Thymus (tissue), 11 donors: ENCODE measurements at regions not wholly inside any gene's neighbourhood (a gene's known extent, or its start where the extent isn't known, plus 50 kb on each side); places are given as distances from the start of the nearest gene placed in this dataset.

Experiments used
- DNase-seq, 9 donors: peaks; one replicate each; pipeline ENCODE4 v3.0.0-alpha.2; 2013; ENCODE audit warnings: low spot score in 9 of 9, low read depth in 6 of 9, missing footprints in 1 of 9
- H3K27ac ChIP-seq, 2 donors: one replicate each; pipeline ENCODE4 v1.5.1; 2013; ENCODE audit warnings: control low read depth in 1 of 2, low read depth in 1 of 2, low read length in 1 of 2, mild to moderate bottlenecking in 1 of 2, moderate library complexity in 1 of 2
- H3K27me3 ChIP-seq, 2 donors: one replicate each; pipeline ENCODE4 v1.5.1; 2013; ENCODE audit warnings: low read length in 1 of 2; ENCODE audit not compliant: control insufficient read depth in 2 of 2, insufficient read depth in 1 of 2
- H3K36me3 ChIP-seq, 2 donors: one replicate each; pipeline ENCODE4 v1.5.1; 2013; ENCODE audit warnings: low read length in 1 of 2, mild to moderate bottlenecking in 1 of 2, moderate library complexity in 1 of 2; ENCODE audit not compliant: control insufficient read depth in 2 of 2, insufficient read depth in 2 of 2
- H3K4me1 ChIP-seq, 2 donors: one replicate each; pipeline ENCODE4 v1.5.1; 2013; ENCODE audit warnings: low read length in 2 of 2; ENCODE audit not compliant: control insufficient read depth in 2 of 2, insufficient read depth in 2 of 2
- H3K4me3 ChIP-seq, 2 donors: one replicate each; pipeline ENCODE4 v1.5.1; 2013; ENCODE audit warnings: low read length in 2 of 2, control low read depth in 1 of 2, mild to moderate bottlenecking in 1 of 2
- H3K9me3 ChIP-seq, 2 donors: one replicate each; pipeline ENCODE4 v1.5.1; 2013; ENCODE audit warnings: low read length in 1 of 2, mild to moderate bottlenecking in 1 of 2; ENCODE audit not compliant: control insufficient read depth in 2 of 2, insufficient read depth in 1 of 2
- WGBS: extraction: QIAGEN DNeasy Blood & Tissue Kit; methylation state at CpG from one replicate; pipeline ENCODE4 v1.1.7; 2013; 5-methylcytosine and 5-hydroxymethylcytosine counted together
- donor health status: healthy.

- H3K27ac ChIP-seq: no peak overlapping the region
- DNase-seq: no peak
- no peaks in the 10 kb centered on the region for H3K36me3 ChIP-seq
- no peaks in the 10 kb centered on the region for H3K9me3 ChIP-seq
- no peak overlapping the region for H3K4me3 ChIP-seq
- no peaks in the 10 kb centered on the region for H3K27me3 ChIP-seq
- H3K4me1 ChIP-seq: no peaks in the 10 kb centered on the region
These were observed 141.1 kb upstream of the NAV3 start for GRCh38 chr12:77689510-77690086.

- no peaks in the 10 kb centered on the region for H3K36me3 ChIP-seq
- no peaks in the 10 kb centered on the region for H3K4me1 ChIP-seq
- 88% methylated on average over 3 of the region's 3 CpGs for WGBS
- DNase-seq: no peak
- H3K27ac ChIP-seq: no peak overlapping the region
- H3K27me3 ChIP-seq: no peaks in the 10 kb centered on the region
- no peaks in the 10 kb centered on the region for H3K9me3 ChIP-seq
- H3K4me3 ChIP-seq: no peak overlapping the region
These were observed 143.4 kb upstream of the NAV3 start for GRCh38 chr12:77687321-77687720.

- Histone ChIP-seq H3K27ac (no peak overlapping the region), H3K9me3 (no peaks in the 10 kb centered on the region), H3K27me3 (no peaks in the 10 kb centered on the region), H3K36me3 (no peaks in the 10 kb centered on the region), H3K4me3 (no peak overlapping the region), H3K4me1 (no peaks in the 10 kb centered on the region)
- DNase-seq: no peak
- 86% methylated on average over 2 of the region's 2 CpGs for WGBS
These were observed 143.9 kb upstream of the NAV3 start for GRCh38 chr12:77686760-77687159.

- WGBS: 92% methylated on average over 2 of the region's 2 CpGs
- H3K9me3 ChIP-seq: no peaks in the 10 kb centered on the region
- no peaks in the 10 kb centered on the region for H3K36me3 ChIP-seq
- H3K27ac ChIP-seq: no peak overlapping the region
- no peaks in the 10 kb centered on the region for H3K4me1 ChIP-seq
- H3K27me3 ChIP-seq: no peaks in the 10 kb centered on the region
- H3K4me3 ChIP-seq: no peak overlapping the region
- no peak for DNase-seq
These were observed 144.8 kb upstream of the NAV3 start for GRCh38 chr12:77685901-77686300.

- Histone ChIP-seq H3K4me3 (no peak overlapping the region), H3K27me3 (no peaks in the 10 kb centered on the region), H3K9me3 (no peaks in the 10 kb centered on the region), H3K27ac (no peak overlapping the region), H3K36me3 (no peaks in the 10 kb centered on the region), H3K4me1 (no peaks in the 10 kb centered on the region)
- WGBS: 9% methylated on average over 6 of the region's 6 CpGs
- peak in 5 of 9 donors; percentile 4 to 41 (median 14) for DNase-seq
These were observed 145.6 kb upstream of the NAV3 start for GRCh38 chr12:77685112-77685511.

GRCh38 chr12:77682488-77682887 is 148.2 kb upstream of the NAV3 start:
- Histone ChIP-seq H3K27me3 (no peaks in the 10 kb centered on the region), H3K27ac (no peak overlapping the region), H3K4me1 (no peaks in the 10 kb centered on the region), H3K36me3 (no peaks in the 10 kb centered on the region), H3K9me3 (no peaks in the 10 kb centered on the region), H3K4me3 (no peak overlapping the region)
- no peak for DNase-seq

- H3K27me3 ChIP-seq: no peaks in the 10 kb centered on the region
- no peaks in the 10 kb centered on the region for H3K36me3 ChIP-seq
- no peak overlapping the region for H3K4me3 ChIP-seq
- DNase-seq: no peak
- H3K27ac ChIP-seq: no peak overlapping the region
- WGBS: 90% methylated on average over 2 of the region's 2 CpGs
- H3K4me1 ChIP-seq: no peaks in the 10 kb centered on the region
- H3K9me3 ChIP-seq: no peaks in the 10 kb centered on the region
These were observed 149.0 kb upstream of the NAV3 start for GRCh38 chr12:77681726-77682125.

GRCh38 chr12:77679686-77680085 is 151.0 kb upstream of the NAV3 start:
- DNase-seq: no peak
- WGBS: 94% methylated on average over 8 of the region's 8 CpGs
- Histone ChIP-seq H3K36me3 (no peaks in the 10 kb centered on the region), H3K27me3 (no peaks in the 10 kb centered on the region), H3K9me3 (no peaks in the 10 kb centered on the region), H3K4me1 (no peaks in the 10 kb centered on the region), H3K27ac (no peak overlapping the region), H3K4me3 (no peak overlapping the region)

- Histone ChIP-seq H3K9me3 (no peaks in the 10 kb centered on the region), H3K4me3 (no peak overlapping the region), H3K27ac (no peak overlapping the region), H3K27me3 (no peaks in the 10 kb centered on the region), H3K36me3 (no peaks in the 10 kb centered on the region), H3K4me1 (no peaks in the 10 kb centered on the region)
- 80% methylated on average over 1 of the region's 1 CpG for WGBS
- DNase-seq: no peak
These were observed 152.1 kb upstream of the NAV3 start for GRCh38 chr12:77678621-77679020.

GRCh38 chr12:77667101-77667500 is 163.6 kb upstream of the NAV3 start:
- no peaks in the 10 kb centered on the region for H3K27me3 ChIP-seq
- no peaks in the 10 kb centered on the region for H3K9me3 ChIP-seq
- WGBS: 91% methylated on average over 6 of the region's 6 CpGs
- H3K4me1 ChIP-seq: no peaks in the 10 kb centered on the region
- DNase-seq: no peak
- H3K4me3 ChIP-seq: no peak overlapping the region
- no peak overlapping the region for H3K27ac ChIP-seq
- no peaks in the 10 kb centered on the region for H3K36me3 ChIP-seq
